GM18505 (cell line): ENCODE measurements at regions not wholly inside any gene's neighbourhood (a gene's known extent, or its start where the extent isn't known, plus 50 kb on each side); places are given as distances from the start of the nearest gene placed in this dataset.
"Not testable (repeated sequence)": the region's sequence is repeated elsewhere in the genome, so short reads cannot be mapped to it uniquely, and the experiment has no call there.

Experiments
- ATAC-seq: cut with Tn5 transposase; IDR thresholded peaks from one replicate; pipeline ENCODE4 v1.9.1; 2021; ENCODE audit not compliant: unreplicated experiment
- POLR2A ChIP-seq: IDR thresholded peaks from 4 replicates; pipeline ENCODE4 v1.6.1; 2011; ENCODE audit warnings: borderline replicate concordance; ENCODE audit not compliant: insufficient read depth, insufficient read length; ENCODE audit errors: extremely low read depth

GRCh38 chr13:30085087-30085486 is 222.3 kb downstream of the KATNAL1 start:
- TF ChIP-seq POLR2A: no peak
- ATAC-seq: no peak

GRCh38 chr13:30082391-30082790 is 225.0 kb downstream of the KATNAL1 start:
- TF ChIP-seq POLR2A: no peak
- ATAC-seq: no peak

GRCh38 chr13:30081331-30081730 is 226.0 kb downstream of the KATNAL1 start:
- no peak for ATAC-seq
- no peak for TF ChIP-seq POLR2A

- no peak for ATAC-seq
- no peak for TF ChIP-seq POLR2A
Observed at GRCh38 chr13:30079501-30079900, 227.8 kb downstream of the KATNAL1 start.

GRCh38 chr13:30078059-30078458 is 227.6 kb upstream of the UBL3 start:
- no peak for ATAC-seq
- TF ChIP-seq POLR2A: no peak

- TF ChIP-seq POLR2A: no peak
Observed at GRCh38 chr13:30077240-30077735, 226.9 kb upstream of the UBL3 start.

GRCh38 chr13:30074955-30075614 is 224.7 kb upstream of the UBL3 start:
- no peak for TF ChIP-seq POLR2A
- ATAC-seq: no peak

More at GRCh38 chr13:30077240-30077735, 226.9 kb upstream of the UBL3 start:
- ATAC-seq: no peak

GRCh38 chr13:30074431-30074830 is 224.0 kb upstream of the UBL3 start:
- TF ChIP-seq POLR2A: no peak
- no peak for ATAC-seq

GRCh38 chr13:30072818-30073186 is 222.4 kb upstream of the UBL3 start:
- no peak for TF ChIP-seq POLR2A
- no peak for ATAC-seq

- ATAC-seq: no peak
- no peak for TF ChIP-seq POLR2A
Observed at GRCh38 chr13:30071969-30072817, 221.8 kb upstream of the UBL3 start.

- ATAC-seq: no peak
- no peak for TF ChIP-seq POLR2A
Observed at GRCh38 chr13:30065181-30065580, 214.8 kb upstream of the UBL3 start.

- no peak for ATAC-seq
- TF ChIP-seq POLR2A: no peak
Observed at GRCh38 chr13:30063892-30064291, 213.5 kb upstream of the UBL3 start.

- ATAC-seq: no peak
- TF ChIP-seq POLR2A: no peak
Observed at GRCh38 chr13:30061217-30061616, 210.8 kb upstream of the UBL3 start.

GRCh38 chr13:30058429-30058828 is 208.0 kb upstream of the UBL3 start:
- ATAC-seq: no peak
- TF ChIP-seq POLR2A: no peak

- ATAC-seq: not testable (repeated sequence)
Observed at GRCh38 chr13:30054546-30054945, 204.1 kb upstream of the UBL3 start.
